ENCODE measurements at regions not wholly inside any gene's neighbourhood (a gene's known extent, or its start where the extent isn't known, plus 50 kb on each side); places are given as distances from the start of the nearest gene placed in this dataset.

DNA sequence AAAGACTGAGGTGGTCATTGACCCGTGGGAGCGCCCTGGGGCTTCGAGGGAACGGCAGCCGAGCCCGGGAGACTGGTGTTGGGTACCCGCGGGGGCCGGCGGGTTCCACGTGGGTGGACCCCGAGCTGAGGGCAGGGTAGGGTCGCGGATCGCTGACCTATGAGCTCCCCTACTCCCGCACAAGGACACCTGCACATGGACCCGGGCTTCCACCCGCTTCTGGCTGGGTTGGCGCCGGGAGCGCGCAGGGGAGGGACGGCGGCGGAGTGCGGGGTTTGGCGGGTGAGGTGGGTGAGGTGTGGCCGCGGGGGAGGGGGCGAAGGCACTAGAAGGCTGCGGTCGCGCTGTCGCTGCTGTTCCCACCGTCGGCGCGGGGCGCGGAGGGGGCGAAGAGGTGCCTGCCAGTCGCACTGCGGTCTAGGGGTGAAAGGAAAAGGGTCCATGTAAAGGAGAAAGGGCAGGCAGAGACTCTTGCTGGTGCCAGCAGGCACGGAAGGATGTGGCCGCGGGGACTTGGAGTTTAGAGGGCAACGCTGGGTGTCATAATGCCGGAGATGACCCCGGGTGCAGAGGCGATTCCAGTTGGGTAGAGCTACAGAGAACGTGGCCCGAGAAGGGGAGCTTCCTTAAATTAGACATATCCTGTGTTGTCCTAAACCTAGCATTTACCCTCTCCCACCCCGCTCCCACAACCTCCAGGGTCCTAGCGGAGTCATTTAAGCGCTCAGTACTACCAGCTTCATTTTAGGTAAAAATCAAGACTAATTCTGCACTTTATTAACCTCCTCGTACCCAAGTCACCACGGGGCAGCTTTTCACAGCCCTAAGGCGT, 245.9 kb upstream of the TOPAZ1 start:
- TF ChIP-seq EZH2 (IDR thresholded peaks at IDR 0.05; ENCODE audit: borderline replicate concordance, insufficient read depth, low read length, poor library complexity, severe bottlenecking) (no peak), EP300 (conservative IDR thresholded peaks at IDR 0.05; ENCODE audit: poor library complexity, severe bottlenecking) (no peak), CTCF (IDR thresholded peaks at IDR 0.05; ENCODE audit: poor library complexity, severe bottlenecking) (no peak), RAD21 (conservative IDR thresholded peaks at IDR 0.05) (no peak), POLR2AphosphoS5 (IDR thresholded peaks at IDR 0.05) (no peak), MXI1 (conservative IDR thresholded peaks at IDR 0.05; ENCODE audit: poor library complexity, severe bottlenecking) (no peak), TAF1 (IDR thresholded peaks at IDR 0.05; ENCODE audit: low read depth) (no peak), REST (IDR thresholded peaks at IDR 0.05; ENCODE audit: borderline replicate concordance) (no peak), SMC3 (conservative IDR thresholded peaks at IDR 0.05; ENCODE audit: poor library complexity) (no peak)

All from neural cell (in vitro differentiated cells).